ENCODE measurements at regions not wholly inside any gene's neighbourhood (a gene's known extent, or its start where the extent isn't known, plus 50 kb on each side); places are given as distances from the start of the nearest gene placed in this dataset.
"Not testable (repeated sequence)": the region's sequence is repeated elsewhere in the genome, so short reads cannot be mapped to it uniquely, and the experiment has no call there.

GRCh38 chr4:33073811-33074210 lies 2353.6 kb downstream of the PCDH7 start:
- DNase-seq (ENCODE audit: low spot score) = no peak

GRCh38 chr4:33078145-33078544 lies 2358.0 kb downstream of the PCDH7 start:
- in situ Hi-C loops (cut with HindIII; ENCODE audit: low sequenced_read_pairs) = no loop called here
- no peak for DNase-seq (ENCODE audit: low spot score)

More at GRCh38 chr4:33073811-33074210, 2353.6 kb downstream of the PCDH7 start:
- in situ Hi-C loops (cut with HindIII; ENCODE audit: low sequenced_read_pairs) = no loop called here

- DNase-seq (ENCODE audit: low spot score) = no peak
- in situ Hi-C loops (cut with HindIII; ENCODE audit: low sequenced_read_pairs) = no loop called here
These were observed 2360.1 kb downstream of the PCDH7 start for GRCh38 chr4:33080275-33080674.

GRCh38 chr4:33085709-33086108 lies 2365.5 kb downstream of the PCDH7 start:
- DNase-seq (ENCODE audit: low spot score) = no peak
- in situ Hi-C loops (cut with HindIII; ENCODE audit: low sequenced_read_pairs) = no loop called here

- no peak for DNase-seq (ENCODE audit: low spot score)
- in situ Hi-C loops (cut with HindIII; ENCODE audit: low sequenced_read_pairs) = no loop called here
These were observed 2366.3 kb downstream of the PCDH7 start for GRCh38 chr4:33086331-33086925.

GRCh38 chr4:33088713-33089112 lies 2368.5 kb downstream of the PCDH7 start:
- in situ Hi-C loops (cut with HindIII; ENCODE audit: low sequenced_read_pairs) = no loop called here
- no peak for DNase-seq (ENCODE audit: low spot score)

- no peak for DNase-seq (ENCODE audit: low spot score)
- in situ Hi-C loops (cut with HindIII; ENCODE audit: low sequenced_read_pairs) = no loop called here
These were observed 2370.7 kb downstream of the PCDH7 start for GRCh38 chr4:33090910-33091309.

- in situ Hi-C loops (cut with HindIII; ENCODE audit: low sequenced_read_pairs) = no loop called here
- DNase-seq (ENCODE audit: low spot score) = no peak
These were observed 2371.8 kb downstream of the PCDH7 start for GRCh38 chr4:33091961-33092360.

GRCh38 chr4:33104273-33104672 lies 2384.1 kb downstream of the PCDH7 start:
- in situ Hi-C loops (cut with HindIII; ENCODE audit: low sequenced_read_pairs) = no loop called here
- DNase-seq (ENCODE audit: low spot score) = no peak

- in situ Hi-C loops (cut with HindIII; ENCODE audit: low sequenced_read_pairs) = no loop called here
- DNase-seq (ENCODE audit: low spot score) = no peak
These were observed 2387.6 kb downstream of the PCDH7 start for GRCh38 chr4:33107814-33108213.

GRCh38 chr4:33111117-33111516 lies 2390.9 kb downstream of the PCDH7 start:
- no peak for DNase-seq (ENCODE audit: low spot score)
- in situ Hi-C loops (cut with HindIII; ENCODE audit: low sequenced_read_pairs) = no loop called here

- in situ Hi-C loops (cut with HindIII; ENCODE audit: low sequenced_read_pairs) = no loop called here
- no peak for DNase-seq (ENCODE audit: low spot score)
These were observed 2396.7 kb downstream of the PCDH7 start for GRCh38 chr4:33116871-33117270.

- in situ Hi-C loops (cut with HindIII; ENCODE audit: low sequenced_read_pairs) = no loop called here
These were observed 2405.8 kb downstream of the PCDH7 start for GRCh38 chr4:33126002-33126401.

GRCh38 chr4:33130662-33131061 lies 2410.5 kb downstream of the PCDH7 start:
- DNase-seq (ENCODE audit: low spot score); in situ Hi-C loops (cut with HindIII; ENCODE audit: low sequenced_read_pairs): not testable (repeated sequence)

More at GRCh38 chr4:33126002-33126401, 2405.8 kb downstream of the PCDH7 start:
- DNase-seq (ENCODE audit: low spot score) = no peak

GRCh38 chr4:33133723-33134122 lies 2413.6 kb downstream of the PCDH7 start:
- in situ Hi-C loops (cut with HindIII; ENCODE audit: low sequenced_read_pairs) = no loop called here
- no peak for DNase-seq (ENCODE audit: low spot score)

GRCh38 chr4:33134366-33134765 lies 2414.2 kb downstream of the PCDH7 start:
- DNase-seq (ENCODE audit: low spot score) = no peak
- in situ Hi-C loops (cut with HindIII; ENCODE audit: low sequenced_read_pairs) = no loop called here

GRCh38 chr4:33149658-33150524 lies 2429.7 kb downstream of the PCDH7 start:
- no peak for DNase-seq (ENCODE audit: low spot score)
- in situ Hi-C loops (cut with HindIII; ENCODE audit: low sequenced_read_pairs) = no loop called here

- in situ Hi-C loops (cut with HindIII; ENCODE audit: low sequenced_read_pairs) = no loop called here
- DNase-seq (ENCODE audit: low spot score) = no peak
These were observed 2430.3 kb downstream of the PCDH7 start for GRCh38 chr4:33150525-33150910.

GRCh38 chr4:33160126-33160525 lies 2440.0 kb downstream of the PCDH7 start:
- no peak for DNase-seq (ENCODE audit: low spot score)
- in situ Hi-C loops (cut with HindIII; ENCODE audit: low sequenced_read_pairs) = no loop called here

GRCh38 chr4:33161202-33161601 lies 2441.0 kb downstream of the PCDH7 start:
- DNase-seq (ENCODE audit: low spot score) = no peak
- in situ Hi-C loops (cut with HindIII; ENCODE audit: low sequenced_read_pairs) = no loop called here

- in situ Hi-C loops (cut with HindIII; ENCODE audit: low sequenced_read_pairs) = no loop called here
- DNase-seq (ENCODE audit: low spot score) = no peak
These were observed 2442.0 kb downstream of the PCDH7 start for GRCh38 chr4:33162122-33162521.

All from G401 (cell line).